ENCODE measurements at regions not wholly inside any gene's neighbourhood (a gene's known extent, or its start where the extent isn't known, plus 50 kb on each side); places are given as distances from the start of the nearest gene placed in this dataset.

DNA sequence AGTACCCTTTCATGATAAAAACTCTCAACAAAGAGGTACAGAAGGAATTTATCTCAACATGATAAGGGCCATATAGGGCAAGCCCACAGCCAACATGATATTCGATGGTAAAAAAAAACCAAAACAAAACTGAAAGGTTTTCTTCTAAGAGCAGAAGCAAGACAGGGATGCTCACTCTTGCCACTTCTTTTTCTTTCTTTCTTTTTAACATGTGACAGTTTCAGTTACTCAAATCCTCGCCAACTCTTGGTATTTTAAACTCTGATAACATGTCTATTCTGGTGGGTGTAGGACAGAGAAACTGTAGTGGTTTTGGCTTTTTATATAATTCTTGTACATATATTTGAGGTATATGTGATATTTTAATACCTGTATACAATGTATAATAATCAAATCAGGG is 74.0 kb upstream of the NMNAT3 start:
- no peak for TF ChIP-seq ZNF274 (IDR thresholded peaks at IDR 0.05; ENCODE audit: low read depth, low read length)
- no peak for TF ChIP-seq SUZ12 (IDR thresholded peaks at IDR 0.05; ENCODE audit: extremely low read depth, insufficient read depth, insufficient read length)
- TF ChIP-seq YY1 (IDR thresholded peaks at IDR 0.05; ENCODE audit: insufficient read depth, insufficient read length): no peak

Data from NT2/D1 (cell line).